Activated T-cell treated with anti-CD3 and anti-CD28 coated beads, Interleukin-2, amount 50 U/mL, for 72 hours (primary cell): ENCODE measurements at regions not wholly inside any gene's neighbourhood (a gene's known extent, or its start where the extent isn't known, plus 50 kb on each side); places are given as distances from the start of the nearest gene placed in this dataset.
"Not testable (repeated sequence)": the region's sequence is repeated elsewhere in the genome, so short reads cannot be mapped to it uniquely, and the experiment has no call there.

Source experiments
- ATAC-seq, 2 donors: fragments of 150-1000 bp; cut with Tn5 transposase; replicated peaks in 1 of 2; 2 replicates each; pipeline ENCODE4 v1.10.0; 2021; ENCODE audit warnings: moderate library complexity in 2 of 2, mild to moderate bottlenecking in 1 of 2
- DNase-seq, 2 donors: peaks; one replicate each; pipeline ENCODE4 v3.0.0; 2021 to 2022; ENCODE audit warnings: mixed read lengths in 1 of 2
- H3K27ac Mint-ChIP-seq: one replicate; pipeline ENCODE4 v1.8.0; 2022; ENCODE audit warnings: mild to moderate bottlenecking, moderate library complexity, mixed read lengths
- H3K27me3 Mint-ChIP-seq: one replicate; pipeline ENCODE4 v1.8.0; 2022; ENCODE audit warnings: low read depth, mixed read lengths
- H3K36me3 Mint-ChIP-seq, 2 donors: one replicate each; pipeline ENCODE4 v1.8.0; 2022; ENCODE audit warnings: mixed read lengths in 2 of 2, mild to moderate bottlenecking in 1 of 2; ENCODE audit not compliant: insufficient read depth in 2 of 2
- H3K4me1 Mint-ChIP-seq: one replicate; pipeline ENCODE4 v1.8.0; 2022; ENCODE audit warnings: low read depth, mixed read lengths
- H3K4me3 Mint-ChIP-seq, 2 donors: one replicate each; pipeline ENCODE4 v1.8.0; 2022; ENCODE audit warnings: mild to moderate bottlenecking in 2 of 2, mixed read lengths in 2 of 2, moderate library complexity in 2 of 2
- H3K9me3 Mint-ChIP-seq, 2 donors: one replicate each; pipeline ENCODE4 v1.8.0; 2022; ENCODE audit warnings: mixed read lengths in 2 of 2

DNA sequence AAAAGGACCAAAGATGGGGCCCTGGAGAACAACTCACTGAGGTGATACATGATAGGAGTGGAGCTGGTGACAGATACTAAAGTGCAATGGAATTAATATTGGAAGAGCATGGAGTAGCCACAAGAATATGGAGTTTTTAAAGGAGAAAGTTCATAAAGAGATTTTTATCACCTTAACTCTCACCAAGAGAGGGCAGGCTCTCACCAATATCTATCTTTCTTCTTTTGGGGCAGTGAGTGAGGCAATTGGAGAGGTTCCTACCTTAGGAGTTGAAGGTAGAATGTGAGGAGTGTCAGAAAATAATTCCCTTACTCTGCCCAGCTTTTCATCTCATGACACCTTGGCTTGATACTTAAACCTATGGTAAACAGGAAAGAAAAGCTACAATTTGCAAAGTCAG is 233.7 kb upstream of the CWC22 start:
- Mint-ChIP-seq H3K4me3 (no peak overlapping the region), H3K9me3 (no peaks in the 10 kb centered on the region), H3K4me1 (no peaks in the 10 kb centered on the region), H3K36me3 (no peaks in the 10 kb centered on the region), H3K27me3 (no peaks in the 10 kb centered on the region), H3K27ac (no peak overlapping the region)
- DNase-seq (no peak), ATAC-seq (no peak)

GRCh38 chr2:180238729-180239128 is 231.6 kb upstream of the CWC22 start:
- DNase-seq (no peak), ATAC-seq (no peak)
- Mint-ChIP-seq H3K4me3 (no peak overlapping the region), H3K27ac (no peak overlapping the region), H3K4me1 (no peaks in the 10 kb centered on the region), H3K36me3 (no peaks in the 10 kb centered on the region), H3K27me3 (no peaks in the 10 kb centered on the region), H3K9me3 (peaks cover 0 to 2% of the 10 kb centered on the region in 2 donors)

GRCh38 chr2:180236061-180236460 is 229.0 kb upstream of the CWC22 start:
- H3K27me3 Mint-ChIP-seq, ATAC-seq, H3K36me3 Mint-ChIP-seq: not testable (repeated sequence)

DNA sequence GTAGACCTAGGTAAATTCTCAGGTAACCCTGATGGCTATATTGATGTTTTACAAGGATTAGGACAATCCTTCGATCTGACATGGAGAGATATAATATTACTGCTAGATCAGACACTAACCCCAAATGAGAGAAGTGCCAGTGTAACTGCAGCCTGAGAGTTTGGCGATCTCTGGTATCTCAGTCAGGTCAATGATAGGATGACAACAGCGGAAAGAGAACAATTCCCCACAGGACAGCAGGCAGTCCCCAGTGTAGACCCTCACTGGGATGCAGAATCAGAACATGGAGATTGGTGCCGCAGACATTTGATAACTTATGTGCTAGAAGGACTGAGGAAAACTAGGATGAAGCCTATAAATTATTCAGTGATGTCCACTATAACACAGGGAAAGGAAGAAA is 228.4 kb upstream of the CWC22 start:
- not testable (repeated sequence) for H3K36me3 Mint-ChIP-seq, H3K4me3 Mint-ChIP-seq, DNase-seq, H3K9me3 Mint-ChIP-seq, H3K27ac Mint-ChIP-seq, H3K4me1 Mint-ChIP-seq, ATAC-seq, H3K27me3 Mint-ChIP-seq

More at GRCh38 chr2:180236061-180236460, 229.0 kb upstream of the CWC22 start:
- not testable (repeated sequence) for DNase-seq, H3K4me1 Mint-ChIP-seq, H3K27ac Mint-ChIP-seq, H3K4me3 Mint-ChIP-seq, H3K9me3 Mint-ChIP-seq

- not testable (repeated sequence) for DNase-seq, H3K27ac Mint-ChIP-seq, H3K36me3 Mint-ChIP-seq, H3K4me1 Mint-ChIP-seq, H3K9me3 Mint-ChIP-seq, H3K27me3 Mint-ChIP-seq, ATAC-seq, H3K4me3 Mint-ChIP-seq
Measured at GRCh38 chr2:180234991-180235390, 227.9 kb upstream of the CWC22 start.

DNA sequence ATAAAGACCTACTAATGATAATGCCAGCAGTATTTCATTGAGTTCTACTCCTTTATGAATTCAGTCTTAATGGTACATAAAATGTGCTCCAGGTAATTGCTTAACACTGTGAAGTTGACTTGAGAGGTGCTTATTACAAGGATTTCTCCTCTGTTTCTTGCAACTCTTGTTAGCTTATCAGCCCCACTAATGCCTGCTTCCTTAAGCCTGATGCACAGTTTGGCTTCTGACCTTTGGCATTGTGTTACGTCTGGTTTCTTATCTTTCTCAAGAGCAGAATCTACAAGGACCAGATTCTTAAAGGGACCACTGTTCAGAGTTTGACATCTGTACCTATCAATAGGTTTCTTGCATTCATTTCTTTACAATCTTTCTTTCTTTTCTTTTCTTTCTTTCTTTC is 223.9 kb upstream of the CWC22 start:
- DNase-seq (no peak), ATAC-seq (no peak)
- H3K27me3 Mint-ChIP-seq, result no peaks in the 10 kb centered on the region
- H3K9me3 Mint-ChIP-seq, result peaks cover 2 to 4% of the 10 kb centered on the region in 2 donors
- no peak overlapping the region for H3K4me3 Mint-ChIP-seq
- H3K36me3 Mint-ChIP-seq, result no peaks in the 10 kb centered on the region
- no peak overlapping the region for H3K27ac Mint-ChIP-seq
- H3K4me1 Mint-ChIP-seq, result no peaks in the 10 kb centered on the region

DNA sequence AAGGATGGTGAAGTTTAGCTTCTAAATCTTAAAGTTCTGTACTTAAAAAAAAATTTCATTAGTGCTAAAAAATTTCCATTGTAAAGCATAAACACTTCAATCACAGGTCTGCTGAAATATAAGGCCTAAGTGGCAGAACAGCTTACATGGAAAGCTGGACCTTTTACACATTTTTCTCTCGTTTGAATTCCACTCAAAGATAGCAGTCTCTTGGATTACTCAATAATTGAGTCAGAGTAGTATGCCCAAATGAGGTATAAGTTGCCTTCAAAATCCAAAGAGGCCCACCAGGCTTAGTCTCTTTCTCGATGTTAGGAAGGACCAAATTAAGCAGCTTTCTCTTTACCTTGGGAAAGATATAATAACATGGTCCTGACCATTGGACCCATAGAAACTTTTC is 220.4 kb upstream of the CWC22 start:
- ATAC-seq (no peak), DNase-seq (no peak)
- Mint-ChIP-seq H3K36me3 (no peaks in the 10 kb centered on the region), H3K4me1 (no peaks in the 10 kb centered on the region), H3K27ac (no peak overlapping the region), H3K27me3 (no peaks in the 10 kb centered on the region), H3K9me3 (peaks cover 1 to 9% of the 10 kb centered on the region in 2 donors), H3K4me3 (no peak overlapping the region)

DNA sequence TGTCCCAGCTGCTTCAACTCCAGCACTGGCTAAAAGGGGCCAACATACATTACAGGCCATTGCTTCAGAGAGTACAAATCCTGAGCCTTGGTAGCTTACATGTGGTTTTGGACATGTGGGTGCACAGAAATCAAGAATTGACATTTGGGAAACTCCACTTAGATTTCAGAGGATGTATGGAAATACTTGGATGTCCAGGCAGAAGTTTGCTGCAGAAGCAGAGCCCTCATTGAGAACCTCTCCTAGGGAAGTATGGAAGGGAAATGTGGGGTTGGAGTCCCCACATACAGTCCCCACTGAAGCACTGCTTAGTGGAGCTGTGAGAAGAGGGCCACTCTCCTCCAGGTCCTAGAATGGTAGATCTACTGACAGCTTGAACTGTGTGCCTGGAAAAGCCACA is 218.0 kb upstream of the CWC22 start:
- Mint-ChIP-seq H3K4me1 (no peaks in the 10 kb centered on the region), H3K9me3 (peaks cover 3 to 9% of the 10 kb centered on the region in 2 donors), H3K27ac (no peak overlapping the region), H3K27me3 (no peaks in the 10 kb centered on the region), H3K4me3 (no peak overlapping the region), H3K36me3 (no peaks in the 10 kb centered on the region)
- DNase-seq (no peak), ATAC-seq (no peak)

- Mint-ChIP-seq H3K4me1 (no peaks in the 10 kb centered on the region), H3K9me3 (peaks cover 5 to 8% of the 10 kb centered on the region in 2 donors), H3K36me3 (no peaks in the 10 kb centered on the region), H3K27ac (no peak overlapping the region), H3K27me3 (no peaks in the 10 kb centered on the region), H3K4me3 (no peak overlapping the region)
- no peak for ATAC-seq
- DNase-seq, result no peak
Measured at GRCh38 chr2:180222644-180223043, 215.5 kb upstream of the CWC22 start.

GRCh38 chr2:180219491-180219890 is 212.4 kb upstream of the CWC22 start:
- DNase-seq, result no peak
- Mint-ChIP-seq H3K27ac (no peak overlapping the region), H3K4me3 (no peak overlapping the region)

GRCh38 chr2:180208841-180209240 is 201.7 kb upstream of the CWC22 start:
- Mint-ChIP-seq H3K36me3 (no peaks in the 10 kb centered on the region), H3K4me3 (no peak overlapping the region), H3K4me1 (no peaks in the 10 kb centered on the region), H3K27ac (no peak overlapping the region), H3K27me3 (peaks cover 4% of the 10 kb centered on the region), H3K9me3 (no peaks in the 10 kb centered on the region)
- DNase-seq (no peak), ATAC-seq (no peak)

More at GRCh38 chr2:180219491-180219890, 212.4 kb upstream of the CWC22 start:
- Mint-ChIP-seq H3K9me3 (peaks cover 9% of the 10 kb centered on the region in 2 donors), H3K36me3 (no peaks in the 10 kb centered on the region), H3K27me3 (no peaks in the 10 kb centered on the region), H3K4me1 (no peaks in the 10 kb centered on the region)
- ATAC-seq, result no peak

DNA sequence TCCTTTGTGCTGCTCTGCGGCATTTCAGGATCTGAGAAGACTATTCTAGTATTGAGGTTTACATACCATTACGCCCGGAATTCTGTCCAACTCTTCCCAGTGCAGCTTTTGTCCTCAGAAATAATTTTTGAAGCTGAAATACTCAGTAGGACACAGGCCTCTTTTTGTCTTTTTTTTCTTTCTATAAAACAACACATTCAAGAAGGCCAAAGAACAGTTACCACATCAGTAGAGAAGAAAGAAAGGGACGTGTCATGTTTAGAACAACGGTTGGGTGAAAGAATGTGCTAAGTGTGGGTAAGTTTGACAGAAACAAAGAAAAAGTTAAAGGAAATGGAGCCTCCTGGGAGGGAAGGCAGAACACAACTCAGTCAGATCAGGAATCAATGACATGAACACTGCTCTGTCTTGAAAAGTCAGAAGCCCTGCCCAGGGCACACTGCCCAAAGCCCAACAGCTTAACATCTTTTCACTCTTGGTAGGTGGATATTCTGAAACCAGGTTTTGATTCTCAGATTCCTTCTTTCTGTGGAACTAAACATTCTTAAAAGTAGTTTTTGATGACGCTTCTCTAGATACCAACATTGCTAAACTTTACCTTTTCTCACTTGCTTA is 198.6 kb upstream of the CWC22 start:
- DNase-seq (no peak), ATAC-seq (no peak)
- Mint-ChIP-seq H3K4me1 (no peaks in the 10 kb centered on the region), H3K4me3 (no peak overlapping the region), H3K9me3 (no peaks in the 10 kb centered on the region), H3K27ac (no peak overlapping the region), H3K36me3 (no peaks in the 10 kb centered on the region), H3K27me3 (peaks cover 8% of the 10 kb centered on the region)

GRCh38 chr2:180203972-180204371 is 196.9 kb upstream of the CWC22 start:
- no peaks in the 10 kb centered on the region for H3K4me1 Mint-ChIP-seq
- peaks cover 8% of the 10 kb centered on the region for H3K27me3 Mint-ChIP-seq
- DNase-seq (no peak), ATAC-seq (no peak)
- H3K27ac Mint-ChIP-seq, result no peak overlapping the region
- H3K4me3 Mint-ChIP-seq, result no peak overlapping the region
- H3K36me3 Mint-ChIP-seq, result no peaks in the 10 kb centered on the region
- H3K9me3 Mint-ChIP-seq, result no peaks in the 10 kb centered on the region

GRCh38 chr2:180202467-180202951 is 195.4 kb upstream of the CWC22 start:
- no peak overlapping the region for H3K4me3 Mint-ChIP-seq
- DNase-seq (no peak), ATAC-seq (no peak)
- H3K27ac Mint-ChIP-seq, result no peak overlapping the region
- H3K36me3 Mint-ChIP-seq, result no peaks in the 10 kb centered on the region
- H3K9me3 Mint-ChIP-seq, result no peaks in the 10 kb centered on the region
- peaks cover 8% of the 10 kb centered on the region for H3K27me3 Mint-ChIP-seq
- no peaks in the 10 kb centered on the region for H3K4me1 Mint-ChIP-seq
